GM21529 (cell line): ENCODE measurements at regions not wholly inside any gene's neighbourhood (a gene's known extent, or its start where the extent isn't known, plus 50 kb on each side); places are given as distances from the start of the nearest gene placed in this dataset.

Source experiments
- ATAC-seq: cut with Tn5 transposase; IDR thresholded peaks from one replicate; pipeline ENCODE4 v1.9.1; 2021; ENCODE audit not compliant: unreplicated experiment

DNA sequence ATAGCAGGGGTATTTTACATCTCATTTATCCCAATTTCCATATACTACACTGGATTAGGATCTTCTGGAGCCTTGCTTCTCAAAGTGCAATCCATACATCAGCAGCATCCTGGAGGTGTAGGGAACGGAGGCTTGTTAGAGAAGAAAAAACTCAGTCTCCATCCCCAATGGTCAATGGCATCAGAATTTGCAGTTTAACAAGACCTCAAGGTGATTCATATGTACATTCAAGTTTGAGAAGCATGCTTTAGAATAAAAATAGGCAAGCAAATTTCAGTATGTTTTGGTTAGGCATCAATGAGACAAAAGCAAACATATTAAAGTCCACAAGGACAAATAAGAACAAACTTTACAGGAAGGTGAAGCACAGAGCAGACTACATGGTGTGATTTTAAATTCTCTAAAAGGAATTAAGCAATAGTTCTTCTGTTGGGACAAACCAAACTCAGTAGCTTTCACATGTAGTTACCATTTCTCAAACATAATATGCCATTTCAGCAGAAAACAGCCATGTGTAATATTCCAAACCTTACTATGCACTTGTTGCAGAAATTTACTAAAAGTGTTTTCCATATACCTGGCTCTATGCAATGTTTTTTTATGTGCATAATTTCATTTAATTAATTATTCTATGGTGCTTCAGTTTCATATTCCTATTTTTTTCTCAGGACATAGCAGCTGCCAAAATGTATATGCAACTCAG, 360.3 kb upstream of the NECTIN3 start:
- no peak for ATAC-seq

GRCh38 chr3:110711851-110712516, 359.6 kb upstream of the NECTIN3 start:
- no peak for ATAC-seq

GRCh38 chr3:110727056-110727455, 344.6 kb upstream of the NECTIN3 start:
- ATAC-seq = no peak

DNA sequence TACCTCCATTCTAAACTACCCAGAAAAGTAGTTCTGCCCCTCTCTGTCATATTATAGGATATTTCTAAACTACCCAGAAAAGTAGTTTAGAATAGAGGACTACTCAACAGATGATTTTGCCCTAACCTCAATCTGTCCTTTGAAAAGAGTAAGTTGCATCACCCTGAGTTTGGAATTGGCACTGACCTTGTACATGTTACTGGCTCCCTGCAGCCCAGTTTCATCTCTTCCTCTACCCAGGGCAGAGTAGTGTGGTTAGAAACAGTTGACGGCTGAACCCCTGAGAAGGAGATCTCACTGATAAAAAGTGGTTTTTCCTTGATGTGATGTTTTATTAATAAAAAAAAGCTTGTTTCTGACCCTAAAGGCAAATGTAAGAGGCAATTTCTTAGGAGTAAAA, 340.5 kb upstream of the NECTIN3 start:
- no peak for ATAC-seq

- ATAC-seq = no peak
Measured at GRCh38 chr3:110732420-110732819, 339.2 kb upstream of the NECTIN3 start.

DNA sequence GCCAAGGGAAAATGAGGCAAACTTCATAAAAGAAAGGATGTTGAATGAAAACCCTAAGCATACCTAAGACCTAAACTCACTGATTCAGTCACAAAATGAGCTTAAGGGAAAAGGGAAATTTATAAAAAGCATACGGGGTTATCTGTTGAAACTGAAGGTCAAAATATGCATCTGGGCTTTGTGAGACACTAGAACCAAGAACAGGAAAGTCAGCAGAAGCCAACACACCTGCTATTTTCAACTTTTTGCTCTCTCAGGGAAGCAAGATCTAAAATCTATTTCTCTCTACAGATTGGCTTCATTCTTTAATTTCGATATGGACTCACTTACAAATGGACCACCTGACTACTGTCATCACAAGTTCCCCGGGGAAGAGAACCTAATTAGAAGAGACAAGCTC, 338.6 kb upstream of the NECTIN3 start:
- ATAC-seq = no peak

DNA sequence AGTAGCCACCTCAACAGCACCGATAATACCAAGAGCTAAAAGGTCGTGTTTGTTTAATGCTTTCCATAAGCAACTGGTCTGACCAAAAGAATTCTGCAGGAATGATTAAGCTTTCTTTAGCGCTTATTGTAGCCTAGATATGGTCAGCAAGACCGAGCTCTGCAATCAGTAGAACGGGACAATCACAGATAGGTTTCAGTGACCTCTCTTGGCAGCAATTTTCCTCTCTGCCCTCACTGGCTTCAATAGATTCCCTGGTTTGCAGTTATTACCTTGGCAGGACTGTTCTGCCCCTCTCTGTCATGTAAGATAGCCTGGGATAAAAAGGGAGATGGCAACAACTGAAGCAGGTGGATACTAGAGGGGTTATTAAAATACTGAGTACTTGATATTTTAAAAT, 337.1 kb upstream of the NECTIN3 start:
- ATAC-seq = no peak

DNA sequence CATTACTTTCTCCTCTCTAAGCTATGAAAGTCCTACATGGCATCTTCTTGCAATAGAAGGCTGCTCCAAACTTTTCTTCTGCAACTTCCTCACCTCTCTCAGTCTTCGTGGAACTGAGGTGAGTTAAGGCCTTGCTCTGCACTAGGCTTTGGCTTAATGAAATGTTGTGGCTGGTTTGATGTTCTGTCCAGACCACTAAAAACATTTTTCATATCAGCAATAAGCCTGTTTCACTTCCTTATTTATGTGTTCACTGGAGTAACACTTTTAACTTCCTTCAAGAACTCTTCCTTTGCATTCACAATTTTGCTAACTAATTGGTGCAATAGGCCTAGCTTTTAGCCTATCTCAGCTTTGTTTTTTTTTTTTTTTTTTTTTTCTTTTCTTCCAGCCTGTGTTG, 335.3 kb upstream of the NECTIN3 start:
- peak; percentile 69 for ATAC-seq

DNA sequence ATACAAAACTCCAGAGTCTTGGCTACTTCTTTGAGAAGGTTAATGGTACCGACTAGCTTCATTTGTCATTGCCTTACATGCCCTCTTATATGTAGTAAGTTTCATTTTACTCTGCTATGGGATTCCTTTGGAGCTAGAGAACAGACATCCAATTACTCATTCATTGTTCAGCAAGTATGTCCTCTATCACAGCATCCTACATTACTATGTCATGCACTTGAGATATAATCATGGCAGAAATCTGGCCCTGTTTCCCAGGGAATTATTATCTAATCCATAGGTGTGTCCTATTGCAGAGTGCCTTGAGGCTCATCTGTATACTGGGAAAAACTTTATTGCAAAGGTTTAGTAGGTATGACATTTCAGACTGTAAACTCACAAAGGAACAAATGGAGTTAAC, 333.1 kb upstream of the NECTIN3 start:
- no peak for ATAC-seq

DNA sequence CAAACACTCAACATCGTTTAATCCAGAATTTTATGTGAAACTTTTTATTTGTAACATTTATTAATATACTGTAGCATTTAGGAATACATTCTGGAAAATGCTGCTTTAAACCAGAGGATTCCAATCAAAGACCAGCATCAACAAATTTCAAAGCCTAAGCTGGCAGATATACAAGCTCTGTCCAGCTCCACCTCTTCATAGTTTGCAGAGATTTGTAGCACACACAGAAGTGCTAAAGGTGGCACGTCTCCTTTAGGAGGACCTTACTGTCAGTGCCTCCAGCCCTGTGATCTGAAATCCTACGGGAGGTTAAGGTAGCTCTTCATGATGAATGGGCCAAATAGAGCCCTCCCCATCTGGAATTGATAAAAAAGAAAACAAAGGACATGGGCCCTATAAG, 329.7 kb upstream of the NECTIN3 start:
- no peak for ATAC-seq

- ATAC-seq = no peak
Measured at GRCh38 chr3:110743202-110743601, 328.4 kb upstream of the NECTIN3 start.

DNA sequence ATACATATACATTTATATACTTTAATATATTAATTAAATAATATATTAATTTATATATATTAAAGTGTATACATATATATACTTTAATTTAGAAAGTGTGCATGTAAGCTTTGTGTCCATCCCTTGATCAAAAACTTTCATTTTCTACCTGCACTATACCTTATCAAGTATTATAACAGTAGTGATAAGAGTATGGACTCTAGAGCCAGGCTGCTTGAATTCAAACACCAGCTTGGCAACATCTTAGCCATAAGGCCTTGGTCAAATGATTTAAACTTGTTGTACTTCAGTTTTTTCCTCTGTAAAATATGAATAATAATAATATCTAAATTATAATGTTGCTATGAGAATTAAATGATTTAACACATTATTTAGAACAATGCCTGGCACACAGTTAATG, 327.6 kb upstream of the NECTIN3 start:
- no peak for ATAC-seq

DNA sequence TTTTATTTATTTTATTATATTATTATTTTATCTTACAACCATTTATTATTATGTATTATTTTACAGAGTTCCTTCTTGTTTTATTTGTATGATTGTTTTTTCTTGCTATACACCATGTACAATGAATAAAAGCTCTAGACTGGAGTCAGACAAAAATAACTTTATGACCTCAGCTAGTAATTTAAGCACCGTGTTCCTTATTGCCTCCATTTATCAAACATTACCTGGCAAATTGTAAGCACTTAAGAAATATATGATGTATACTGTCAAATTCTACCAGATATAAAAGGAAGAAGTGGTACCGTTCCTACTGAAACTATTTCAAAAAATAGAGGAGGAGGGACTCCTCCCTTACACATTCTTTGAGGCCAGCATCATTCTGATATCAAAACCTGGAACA, 326.9 kb upstream of the NECTIN3 start:
- ATAC-seq = no peak

DNA sequence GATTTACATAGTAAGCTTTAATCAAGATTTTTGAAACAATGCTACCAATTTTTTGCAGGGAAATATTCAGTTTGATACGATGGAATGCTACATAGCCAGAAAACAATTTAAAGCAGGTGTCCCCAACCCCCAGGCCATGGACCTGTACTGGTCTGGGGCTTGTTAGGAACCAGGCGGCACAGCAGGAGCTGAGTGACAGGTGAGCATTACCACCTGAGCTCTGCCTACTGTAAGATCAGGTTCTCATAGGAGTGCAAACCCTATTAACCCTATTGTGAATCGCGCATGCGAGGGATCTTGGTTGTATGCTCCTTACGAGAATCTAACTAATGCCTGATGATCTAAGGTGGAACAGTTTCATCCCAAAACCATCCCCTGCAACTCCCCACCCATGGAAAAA, 322.6 kb upstream of the NECTIN3 start:
- ATAC-seq = no peak

- no peak for ATAC-seq
Measured at GRCh38 chr3:110750201-110750600, 321.4 kb upstream of the NECTIN3 start.

DNA sequence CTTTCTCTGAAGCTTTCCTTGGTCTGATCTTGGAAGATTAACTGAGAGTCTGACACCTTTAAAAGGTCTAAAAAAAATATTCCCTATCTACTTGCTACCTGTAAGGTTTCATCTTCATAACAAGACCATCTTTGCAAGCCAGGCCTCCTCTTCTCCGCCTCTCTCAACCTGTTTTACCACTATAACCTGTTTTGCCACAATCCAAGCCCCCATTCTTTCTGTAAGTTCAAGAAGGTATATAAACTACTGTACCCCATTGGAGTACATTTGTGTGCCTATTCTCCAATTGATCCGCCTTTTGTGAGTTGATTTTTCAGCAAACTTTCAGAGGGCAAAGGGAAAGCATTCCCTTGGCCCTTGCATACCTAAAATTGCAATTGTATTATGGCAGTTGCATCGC, 319.3 kb upstream of the NECTIN3 start:
- no peak for ATAC-seq

- ATAC-seq = no peak
Measured at GRCh38 chr3:110753516-110753915, 318.1 kb upstream of the NECTIN3 start.

DNA sequence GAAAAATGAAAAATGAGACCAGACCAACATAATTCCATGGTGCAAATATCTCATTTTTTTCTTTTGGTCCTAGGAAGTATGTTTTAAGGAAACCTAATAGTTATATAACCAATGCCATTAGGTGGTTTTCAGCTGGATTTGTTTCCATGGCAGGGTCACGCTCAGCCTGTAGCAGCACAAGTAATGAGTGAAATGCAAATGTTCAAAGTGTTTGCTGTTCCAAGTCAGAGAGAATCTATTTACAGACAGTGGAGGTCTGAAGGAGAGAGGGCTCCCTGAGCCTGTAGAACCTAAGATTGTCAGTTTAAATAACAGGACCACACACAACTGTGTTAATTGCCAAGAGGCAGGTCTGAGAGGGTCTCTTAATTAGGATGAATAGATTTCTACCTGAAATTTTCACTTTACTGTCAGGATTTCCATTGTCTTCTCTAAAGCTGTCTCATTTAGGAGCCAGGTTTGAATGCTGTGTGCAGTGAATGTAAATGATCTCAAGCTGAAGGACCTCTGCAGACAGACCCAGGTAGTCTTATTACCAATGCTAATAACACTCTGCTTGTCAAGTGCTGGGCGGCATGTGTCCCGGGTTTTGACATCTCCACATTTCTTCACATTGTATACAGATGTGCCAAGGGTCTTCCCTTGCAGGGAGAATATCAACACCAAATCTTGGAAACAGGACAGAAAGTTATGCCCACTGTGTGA, 317.3 kb upstream of the NECTIN3 start:
- no peak for ATAC-seq

- ATAC-seq = no peak
Measured at GRCh38 chr3:110755345-110755744, 316.3 kb upstream of the NECTIN3 start.

DNA sequence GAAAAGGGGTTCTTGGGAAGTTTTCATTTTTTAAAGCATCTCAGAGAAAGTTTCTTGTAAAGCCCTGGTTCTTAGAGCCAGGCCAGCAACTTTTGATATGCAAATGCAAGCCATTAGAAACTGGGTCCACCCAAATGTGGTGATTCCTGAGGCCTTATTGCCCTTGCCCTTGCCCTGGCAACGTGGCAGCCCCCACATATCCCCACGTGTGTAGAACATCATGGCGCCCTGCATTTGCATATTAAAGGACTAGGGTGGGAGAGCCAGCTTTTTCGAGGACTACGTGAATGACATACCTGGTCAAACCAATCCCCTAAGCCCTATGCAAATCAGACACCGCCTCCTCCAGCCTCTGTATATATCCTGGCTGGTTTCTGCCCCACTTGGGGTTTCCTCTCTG, 314.9 kb upstream of the NECTIN3 start:
- no peak for ATAC-seq

GRCh38 chr3:110758208-110758607, 313.4 kb upstream of the NECTIN3 start:
- ATAC-seq = no peak

DNA sequence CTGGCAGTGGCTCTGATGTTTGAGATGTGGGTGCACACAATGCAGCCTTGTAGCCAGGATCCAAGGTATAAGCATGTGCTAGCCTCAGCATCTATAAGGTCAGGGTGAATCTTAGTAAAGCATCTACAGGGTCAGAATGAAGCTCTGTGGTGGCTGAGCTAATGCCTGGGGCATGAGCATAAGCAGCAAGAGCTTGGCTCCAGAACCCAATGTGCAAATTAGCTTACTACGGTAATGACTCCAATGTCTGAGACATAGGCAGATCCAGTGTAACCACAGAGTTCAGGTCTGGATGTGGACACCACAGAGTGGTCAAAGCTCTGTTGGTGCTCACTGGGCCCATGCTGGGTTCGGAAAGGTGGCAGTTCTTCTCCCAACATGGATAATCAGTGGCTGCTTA, 304.5 kb upstream of the NECTIN3 start:
- ATAC-seq = no peak
